GM12864 (cell line): ENCODE measurements at regions not wholly inside any gene's neighbourhood (a gene's known extent, or its start where the extent isn't known, plus 50 kb on each side); places are given as distances from the start of the nearest gene placed in this dataset.

Experiments used
- DNase-seq: peaks from one replicate; pipeline ENCODE4 v3.0.0-alpha.2; 2011; ENCODE audit warnings: low read depth
- H3K4me3 ChIP-seq: 2 replicates; pipeline ENCODE4 v1.5.1; 2011; ENCODE audit warnings: mild to moderate bottlenecking, low read depth, low read length, control low read depth
- TF ChIP-seq, protein P1 (sequence below): IDR thresholded peaks from 2 replicates; pipeline ENCODE4 v1.5.1; 2011; ENCODE audit warnings: low read depth, mild to moderate bottlenecking, moderate library complexity, low read length, control low read depth, inconsistent platforms; ENCODE audit errors: missing control alignments

DNA sequence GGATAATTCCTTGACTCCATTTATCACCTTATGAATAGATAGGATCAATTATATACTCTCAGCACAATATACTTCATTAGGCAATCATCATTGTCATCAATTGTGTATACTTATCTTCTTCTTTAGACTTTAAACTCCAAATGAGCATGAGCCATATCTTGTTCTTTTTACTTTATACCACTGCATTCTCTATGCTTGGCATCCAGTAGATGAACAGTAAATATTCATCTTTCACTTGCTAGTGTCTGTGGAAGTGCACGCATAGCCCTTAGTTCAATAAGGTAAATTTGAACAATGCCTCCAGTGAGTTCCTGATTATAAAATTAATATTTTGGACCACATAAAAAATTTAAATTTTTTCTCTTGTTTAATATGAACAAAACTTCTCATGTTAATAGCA, 172.3 kb upstream of the SPRY2 start:
- no peak for DNase-seq
- no peak overlapping the region for H3K4me3 ChIP-seq
- TF ChIP-seq, protein P1, sequence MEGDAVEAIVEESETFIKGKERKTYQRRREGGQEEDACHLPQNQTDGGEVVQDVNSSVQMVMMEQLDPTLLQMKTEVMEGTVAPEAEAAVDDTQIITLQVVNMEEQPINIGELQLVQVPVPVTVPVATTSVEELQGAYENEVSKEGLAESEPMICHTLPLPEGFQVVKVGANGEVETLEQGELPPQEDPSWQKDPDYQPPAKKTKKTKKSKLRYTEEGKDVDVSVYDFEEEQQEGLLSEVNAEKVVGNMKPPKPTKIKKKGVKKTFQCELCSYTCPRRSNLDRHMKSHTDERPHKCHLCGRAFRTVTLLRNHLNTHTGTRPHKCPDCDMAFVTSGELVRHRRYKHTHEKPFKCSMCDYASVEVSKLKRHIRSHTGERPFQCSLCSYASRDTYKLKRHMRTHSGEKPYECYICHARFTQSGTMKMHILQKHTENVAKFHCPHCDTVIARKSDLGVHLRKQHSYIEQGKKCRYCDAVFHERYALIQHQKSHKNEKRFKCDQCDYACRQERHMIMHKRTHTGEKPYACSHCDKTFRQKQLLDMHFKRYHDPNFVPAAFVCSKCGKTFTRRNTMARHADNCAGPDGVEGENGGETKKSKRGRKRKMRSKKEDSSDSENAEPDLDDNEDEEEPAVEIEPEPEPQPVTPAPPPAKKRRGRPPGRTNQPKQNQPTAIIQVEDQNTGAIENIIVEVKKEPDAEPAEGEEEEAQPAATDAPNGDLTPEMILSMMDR: no peak

DNA sequence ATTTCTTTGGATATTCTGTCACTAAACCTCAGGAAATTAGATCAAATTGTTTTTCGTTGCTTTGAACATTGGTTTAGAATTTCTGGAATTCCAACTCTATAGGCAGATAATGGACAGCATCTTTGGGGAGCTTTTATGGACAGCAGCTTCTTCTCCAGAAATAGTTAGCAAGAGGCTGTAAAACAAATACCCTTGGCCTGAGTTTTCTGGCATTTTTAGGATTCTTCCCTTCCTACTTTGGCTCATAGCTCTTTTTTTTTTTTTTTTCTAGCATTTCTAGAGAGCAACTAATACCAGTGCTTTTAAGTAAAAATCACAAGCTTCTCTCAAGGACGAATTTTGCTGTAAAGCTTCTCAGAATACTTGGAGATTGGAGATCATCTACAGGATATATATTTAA, 169.8 kb upstream of the SPRY2 start:
- DNase-seq: no peak
- no peak overlapping the region for H3K4me3 ChIP-seq
- TF ChIP-seq, protein P1: no peak

DNA sequence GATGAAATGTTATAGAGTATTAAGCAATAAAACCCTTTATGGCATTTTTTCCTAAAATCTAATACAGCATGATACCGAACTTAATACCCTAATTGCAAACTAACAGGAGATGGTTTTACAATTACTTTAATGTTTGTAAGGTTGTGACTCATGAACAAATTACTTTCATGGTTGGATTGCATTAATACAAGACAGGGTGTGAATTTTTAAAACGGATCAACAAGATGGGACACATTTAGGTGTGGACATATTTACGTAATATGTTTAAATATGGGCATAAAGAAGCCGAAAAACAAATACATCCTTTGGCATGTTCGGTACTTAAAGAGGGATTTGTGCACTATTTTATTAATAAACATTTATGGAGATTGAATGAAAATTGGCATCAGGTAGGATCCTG, 168.3 kb upstream of the SPRY2 start:
- H3K4me3 ChIP-seq: no peak overlapping the region

DNA sequence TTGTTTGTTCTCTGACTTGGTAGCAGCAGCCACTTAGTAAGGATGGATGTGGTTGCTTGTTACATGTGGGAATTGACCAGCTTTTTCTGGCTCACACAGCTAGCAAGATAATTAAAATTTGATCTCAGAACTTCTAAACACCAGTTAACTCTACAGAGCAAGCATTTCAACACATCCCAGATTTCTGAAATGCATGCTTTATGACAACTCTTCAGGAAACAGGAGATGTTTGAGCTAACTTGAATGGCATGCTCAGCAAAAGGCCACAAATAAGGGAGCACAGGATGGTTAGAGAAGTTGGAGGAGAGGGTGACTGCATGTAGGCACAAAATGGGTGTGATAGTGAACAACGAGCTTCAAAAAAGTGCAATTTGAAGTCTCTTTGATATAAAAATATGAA, 167.1 kb upstream of the SPRY2 start:
- DNase-seq: no peak
- no peak overlapping the region for H3K4me3 ChIP-seq
- TF ChIP-seq, protein P1: no peak

More for the DNA sequence above, 168.3 kb upstream of the SPRY2 start:
- DNase-seq: no peak
- TF ChIP-seq, protein P1: no peak

DNA sequence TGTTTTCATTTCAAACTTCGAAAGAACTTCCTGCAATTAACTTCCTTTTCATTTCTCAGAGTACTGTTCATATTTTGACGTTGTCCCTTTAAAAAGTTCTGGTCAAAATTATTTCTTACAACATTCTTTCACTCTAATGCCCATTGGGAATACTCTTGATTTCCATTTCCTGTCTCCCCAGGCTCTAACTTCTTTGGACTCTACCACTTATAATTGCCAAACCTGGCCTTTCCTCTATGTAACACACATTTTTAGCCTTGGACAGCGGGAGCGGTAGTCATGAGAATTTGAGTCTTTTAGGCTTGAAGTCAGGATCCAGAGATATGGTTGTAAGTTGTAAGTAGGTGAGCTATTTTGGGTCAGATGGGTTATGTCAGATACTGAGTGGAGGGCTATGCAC, 163.5 kb upstream of the SPRY2 start:
- TF ChIP-seq, protein P1: no peak
- DNase-seq: no peak
- H3K4me3 ChIP-seq: no peak overlapping the region

DNA sequence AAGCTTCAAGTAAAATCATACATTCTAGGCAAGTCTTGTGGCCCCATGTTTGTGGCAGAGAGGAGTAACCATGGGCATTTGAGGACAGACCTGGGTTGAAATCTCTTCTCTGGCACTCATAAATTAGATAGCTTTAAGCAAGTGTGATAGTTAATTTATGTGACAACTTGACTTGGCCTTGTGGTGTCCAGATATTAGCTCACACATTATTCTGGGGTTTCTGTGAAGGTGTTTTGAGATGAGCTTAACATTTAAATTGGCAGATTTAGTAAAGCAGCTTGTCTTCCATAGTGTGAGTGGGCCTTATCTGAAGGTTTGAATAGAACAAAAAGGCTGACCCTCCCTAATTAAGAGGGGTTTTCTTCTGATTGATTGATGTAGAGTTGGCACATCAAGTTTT, 161.4 kb upstream of the SPRY2 start:
- TF ChIP-seq, protein P1: no peak
- no peak overlapping the region for H3K4me3 ChIP-seq
- DNase-seq: no peak

DNA sequence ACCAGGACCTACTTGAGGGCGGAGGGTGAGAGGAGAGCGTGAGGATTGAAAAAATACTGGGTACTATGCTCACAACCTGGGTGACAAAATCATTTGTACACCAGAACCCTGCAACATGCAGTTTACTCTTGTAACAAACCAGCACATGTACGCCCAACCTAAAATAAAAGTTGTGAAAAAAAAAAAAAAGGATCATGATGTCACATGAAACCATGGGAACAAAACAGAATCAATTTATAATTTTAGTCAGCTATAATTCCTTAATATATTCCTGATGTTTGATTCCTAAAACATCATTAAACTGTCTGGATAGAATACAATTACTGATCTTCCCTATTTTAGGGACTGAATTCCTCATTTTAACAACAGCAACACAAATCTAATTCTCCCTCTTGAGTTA, 160.6 kb upstream of the SPRY2 start:
- no peak for DNase-seq
- no peak overlapping the region for H3K4me3 ChIP-seq
- TF ChIP-seq, protein P1: no peak
